ENCODE measurements at regions not wholly inside any gene's neighbourhood (a gene's known extent, or its start where the extent isn't known, plus 50 kb on each side); places are given as distances from the start of the nearest gene placed in this dataset.

DNA sequence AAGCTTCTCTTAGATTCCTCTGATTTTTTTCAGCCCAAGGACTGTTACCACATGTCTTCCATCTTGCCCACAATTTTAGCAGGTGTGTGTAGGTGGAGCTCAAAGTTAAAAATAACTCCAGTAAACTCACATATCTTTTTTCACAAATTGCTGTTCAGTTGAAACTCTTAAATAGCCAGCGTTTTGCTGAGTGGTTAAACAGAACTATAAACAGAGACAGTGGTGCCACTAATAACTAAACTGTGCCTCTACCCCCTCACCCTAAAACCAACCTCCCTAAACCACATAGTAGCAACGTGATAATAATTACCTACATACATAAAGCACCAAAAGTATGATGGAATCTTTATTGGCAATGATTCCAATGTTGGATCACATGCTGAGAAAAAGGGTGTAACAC, 525.1 kb downstream of the PDCD6IP start:
- TF ChIP-seq, protein P1, sequence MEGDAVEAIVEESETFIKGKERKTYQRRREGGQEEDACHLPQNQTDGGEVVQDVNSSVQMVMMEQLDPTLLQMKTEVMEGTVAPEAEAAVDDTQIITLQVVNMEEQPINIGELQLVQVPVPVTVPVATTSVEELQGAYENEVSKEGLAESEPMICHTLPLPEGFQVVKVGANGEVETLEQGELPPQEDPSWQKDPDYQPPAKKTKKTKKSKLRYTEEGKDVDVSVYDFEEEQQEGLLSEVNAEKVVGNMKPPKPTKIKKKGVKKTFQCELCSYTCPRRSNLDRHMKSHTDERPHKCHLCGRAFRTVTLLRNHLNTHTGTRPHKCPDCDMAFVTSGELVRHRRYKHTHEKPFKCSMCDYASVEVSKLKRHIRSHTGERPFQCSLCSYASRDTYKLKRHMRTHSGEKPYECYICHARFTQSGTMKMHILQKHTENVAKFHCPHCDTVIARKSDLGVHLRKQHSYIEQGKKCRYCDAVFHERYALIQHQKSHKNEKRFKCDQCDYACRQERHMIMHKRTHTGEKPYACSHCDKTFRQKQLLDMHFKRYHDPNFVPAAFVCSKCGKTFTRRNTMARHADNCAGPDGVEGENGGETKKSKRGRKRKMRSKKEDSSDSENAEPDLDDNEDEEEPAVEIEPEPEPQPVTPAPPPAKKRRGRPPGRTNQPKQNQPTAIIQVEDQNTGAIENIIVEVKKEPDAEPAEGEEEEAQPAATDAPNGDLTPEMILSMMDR (IDR thresholded peaks at IDR 0.05; ENCODE audit: insufficient read depth, low read length) = no peak
- TF ChIP-seq, protein P2, sequence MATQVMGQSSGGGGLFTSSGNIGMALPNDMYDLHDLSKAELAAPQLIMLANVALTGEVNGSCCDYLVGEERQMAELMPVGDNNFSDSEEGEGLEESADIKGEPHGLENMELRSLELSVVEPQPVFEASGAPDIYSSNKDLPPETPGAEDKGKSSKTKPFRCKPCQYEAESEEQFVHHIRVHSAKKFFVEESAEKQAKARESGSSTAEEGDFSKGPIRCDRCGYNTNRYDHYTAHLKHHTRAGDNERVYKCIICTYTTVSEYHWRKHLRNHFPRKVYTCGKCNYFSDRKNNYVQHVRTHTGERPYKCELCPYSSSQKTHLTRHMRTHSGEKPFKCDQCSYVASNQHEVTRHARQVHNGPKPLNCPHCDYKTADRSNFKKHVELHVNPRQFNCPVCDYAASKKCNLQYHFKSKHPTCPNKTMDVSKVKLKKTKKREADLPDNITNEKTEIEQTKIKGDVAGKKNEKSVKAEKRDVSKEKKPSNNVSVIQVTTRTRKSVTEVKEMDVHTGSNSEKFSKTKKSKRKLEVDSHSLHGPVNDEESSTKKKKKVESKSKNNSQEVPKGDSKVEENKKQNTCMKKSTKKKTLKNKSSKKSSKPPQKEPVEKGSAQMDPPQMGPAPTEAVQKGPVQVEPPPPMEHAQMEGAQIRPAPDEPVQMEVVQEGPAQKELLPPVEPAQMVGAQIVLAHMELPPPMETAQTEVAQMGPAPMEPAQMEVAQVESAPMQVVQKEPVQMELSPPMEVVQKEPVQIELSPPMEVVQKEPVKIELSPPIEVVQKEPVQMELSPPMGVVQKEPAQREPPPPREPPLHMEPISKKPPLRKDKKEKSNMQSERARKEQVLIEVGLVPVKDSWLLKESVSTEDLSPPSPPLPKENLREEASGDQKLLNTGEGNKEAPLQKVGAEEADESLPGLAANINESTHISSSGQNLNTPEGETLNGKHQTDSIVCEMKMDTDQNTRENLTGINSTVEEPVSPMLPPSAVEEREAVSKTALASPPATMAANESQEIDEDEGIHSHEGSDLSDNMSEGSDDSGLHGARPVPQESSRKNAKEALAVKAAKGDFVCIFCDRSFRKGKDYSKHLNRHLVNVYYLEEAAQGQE (IDR thresholded peaks at IDR 0.05; ENCODE audit: insufficient replicate concordance, low read depth) = no peak
- no peak for TF ChIP-seq POLR2AphosphoS5 (IDR thresholded peaks at IDR 0.05; ENCODE audit: low read depth)

All from HL-60 (cell line).